COR-L47 (cell line): ENCODE measurements at regions not wholly inside any gene's neighbourhood (a gene's known extent, or its start where the extent isn't known, plus 50 kb on each side); places are given as distances from the start of the nearest gene placed in this dataset.
A peak's percentile ranks its signal among the peaks of the same experiment; 100 is the strongest.
"Not testable (repeated sequence)": the region's sequence is repeated elsewhere in the genome, so short reads cannot be mapped to it uniquely, and the experiment has no call there.

Source experiments
- DNase-seq: peaks from one replicate; lab custom pipeline; 2025; lab: John Stamatoyannopoulos, UW

- DNase-seq, result no peak
Observed at GRCh38 chr5:57396701-57397100, 85.9 kb downstream of the ACTBL2 start.

- no peak for DNase-seq
Observed at GRCh38 chr5:57394421-57395210, 88.0 kb downstream of the ACTBL2 start.

- DNase-seq, result no peak
Observed at GRCh38 chr5:57386958-57387357, 95.7 kb downstream of the ACTBL2 start.

GRCh38 chr5:57383093-57383861 lies 99.3 kb downstream of the ACTBL2 start:
- no peak for DNase-seq

- no peak for DNase-seq
Observed at GRCh38 chr5:57382655-57383054, 100.0 kb downstream of the ACTBL2 start.

GRCh38 chr5:57370376-57370775 lies 112.2 kb downstream of the ACTBL2 start:
- no peak for DNase-seq

GRCh38 chr5:57368010-57368409 lies 114.6 kb downstream of the ACTBL2 start:
- DNase-seq, result no peak

GRCh38 chr5:57366744-57367143 lies 115.9 kb downstream of the ACTBL2 start:
- DNase-seq, result no peak

GRCh38 chr5:57362951-57363350 lies 119.7 kb downstream of the ACTBL2 start:
- DNase-seq, result no peak

GRCh38 chr5:57360871-57361270 lies 121.7 kb downstream of the ACTBL2 start:
- no peak for DNase-seq

- DNase-seq, result no peak
Observed at GRCh38 chr5:57358796-57359592, 123.6 kb downstream of the ACTBL2 start.

GRCh38 chr5:57356850-57357249 lies 125.8 kb downstream of the ACTBL2 start:
- DNase-seq, result not testable (repeated sequence)

GRCh38 chr5:57349214-57349613 lies 133.4 kb downstream of the ACTBL2 start:
- no peak for DNase-seq

- no peak for DNase-seq
Observed at GRCh38 chr5:57348376-57349140, 134.1 kb downstream of the ACTBL2 start.

GRCh38 chr5:57346328-57346727 lies 136.3 kb downstream of the ACTBL2 start:
- DNase-seq, result no peak

GRCh38 chr5:57341380-57341979 lies 141.1 kb downstream of the ACTBL2 start:
- DNase-seq, result no peak

GRCh38 chr5:57340681-57341080 lies 141.9 kb downstream of the ACTBL2 start:
- DNase-seq, result no peak

- no peak for DNase-seq
Observed at GRCh38 chr5:57339521-57339920, 143.1 kb downstream of the ACTBL2 start.

GRCh38 chr5:57338868-57339340 lies 143.7 kb downstream of the ACTBL2 start:
- DNase-seq, result no peak

- peak; percentile 16 for DNase-seq
Observed at GRCh38 chr5:57338068-57338867, 144.3 kb downstream of the ACTBL2 start.
